SU-DHL-6 (cell line): ENCODE measurements at regions not wholly inside any gene's neighbourhood (a gene's known extent, or its start where the extent isn't known, plus 50 kb on each side); places are given as distances from the start of the nearest gene placed in this dataset.

Experiments used
- CTCF ChIP-seq: fragments of 200-600 bp; sonication (generic); IDR thresholded peaks from one replicate; pipeline ENCODE4 v1.5.1; 2017; ENCODE audit warnings: antibody characterized with exemption, mild to moderate bottlenecking, low read length, moderate library complexity; ENCODE audit not compliant: insufficient read depth, poor library complexity, severe bottlenecking
- EZH2phosphoT487 ChIP-seq: fragments of 200-600 bp; sonication (generic), shearing (Covaris generic); conservative IDR thresholded peaks from 2 replicates; pipeline ENCODE4 v1.6.1; 2018; ENCODE audit warnings: mild to moderate bottlenecking, antibody characterized with exemption, low read length, moderate library complexity, mixed read lengths

DNA sequence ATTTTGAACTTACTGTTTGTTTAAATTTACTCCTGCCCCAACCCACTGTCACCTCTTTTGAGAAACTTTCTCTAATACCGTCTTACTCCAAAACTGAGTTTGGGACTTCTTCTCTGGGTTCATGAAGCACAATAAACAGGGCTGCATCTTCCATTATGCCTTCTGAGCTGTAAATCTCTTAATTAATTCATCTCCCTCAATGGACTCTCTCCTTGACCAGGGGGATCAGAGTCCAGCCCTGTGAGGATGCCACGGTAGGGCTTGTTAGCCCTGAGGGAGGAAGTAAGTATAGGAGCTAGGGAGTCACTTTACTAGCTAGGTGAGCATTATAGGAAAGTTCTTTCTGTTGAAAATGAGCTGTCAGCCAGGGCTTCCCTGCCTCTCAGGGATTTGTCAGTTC lies 299.3 kb upstream of the SATB1 start:
- TF ChIP-seq CTCF, result no peak
- no peak for TF ChIP-seq EZH2phosphoT487
